H1 (cell line): ENCODE measurements at regions not wholly inside any gene's neighbourhood (a gene's known extent, or its start where the extent isn't known, plus 50 kb on each side); places are given as distances from the start of the nearest gene placed in this dataset.

Experiments
- CTCF ChIA-PET: fragments of 300-600 bp; sonication (Branson Sonifier 250); formaldehyde crosslinking; loops from one replicate; lab custom pipeline; 2021; ENCODE audit not compliant: partially characterized antibody; lab: Charles Lee
- POLR2A ChIA-PET: fragments of 300-600 bp; sonication (Branson Sonifier 250); formaldehyde crosslinking; loops from one replicate; lab custom pipeline; 2021; ENCODE audit warnings: inconsistent platforms; ENCODE audit not compliant: partially characterized antibody; lab: Charles Lee
- DNase-seq, 2 experiments: peaks; one replicate each; pipeline versions ENCODE4 v3.0.0 to v3.0.0-alpha.2; 2010 to 2022; ENCODE audit warnings: low spot score in 2 of 2, low read depth in 1 of 2, mixed read lengths in 1 of 2
- FAIRE-seq: peaks from 2 replicates; lab custom pipeline; 2011; peaks lifted over from hg19 to GRCh38; lab: Jason Lieb, UNC
- H2AFZ ChIP-seq: 2 replicates; pipeline ENCODE4 v1.8.1; 2012; ENCODE audit warnings: low read length, inconsistent platforms
- H2AK5ac ChIP-seq: 2 replicates; pipeline ENCODE4 v1.6.1; 2013; ENCODE audit warnings: low read depth, low read length
- H2BK120ac ChIP-seq: replicated peaks from 2 replicates; pipeline ENCODE3; 2013; ENCODE audit warnings: low read depth, low read length, inconsistent platforms
- H2BK12ac ChIP-seq: 2 replicates; pipeline ENCODE4 v1.6.1; 2013; ENCODE audit warnings: low read depth, low read length
- H2BK15ac ChIP-seq: 2 replicates; pipeline ENCODE4 v1.6.1; 2013; ENCODE audit warnings: low read length
- H2BK20ac ChIP-seq: 2 replicates; pipeline ENCODE4 v1.6.1; 2013; ENCODE audit warnings: low read length
- H2BK5ac ChIP-seq: 2 replicates; pipeline ENCODE4 v1.6.1; 2013; ENCODE audit warnings: low read depth, low read length
- H3K14ac ChIP-seq: 2 replicates; pipeline ENCODE4 v1.6.1; 2013; ENCODE audit warnings: inconsistent platforms; ENCODE audit not compliant: insufficient read length
- H3K18ac ChIP-seq: 2 replicates; pipeline ENCODE4 v1.6.1; 2013; ENCODE audit warnings: low read length; ENCODE audit errors: extremely low read depth
- H3K23ac ChIP-seq: 2 replicates; pipeline ENCODE4 v1.6.1; 2013; ENCODE audit warnings: inconsistent platforms; ENCODE audit not compliant: insufficient read length
- H3K23me2 ChIP-seq: 2 replicates; pipeline ENCODE4 v1.6.1; 2013; ENCODE audit warnings: low read depth, low read length
- H3K27ac ChIP-seq: 2 replicates; pipeline ENCODE4 v1.6.1; 2011; ENCODE audit warnings: low read depth, low read length, inconsistent platforms
- H3K27me3 ChIP-seq, 4 experiments: replicated peaks in 1 of 4; 1 replicate in 1 of 4; 2 replicates in 3 of 4; pipeline versions ENCODE4 v1.6.1 to v1.8.1; 2011 to 2013; ENCODE audit warnings: low read length in 3 of 4, mild to moderate bottlenecking in 3 of 4, inconsistent platforms in 2 of 4, mixed read lengths in 2 of 4, moderate library complexity in 1 of 4; ENCODE audit not compliant: control insufficient read depth in 3 of 4, insufficient read depth in 3 of 4; ENCODE audit errors: extremely low read depth in 1 of 4
- H3K36me3 ChIP-seq, 4 experiments: 2 replicates each; pipeline versions ENCODE4 v1.6.1 to v1.8.1; 2011 to 2013; ENCODE audit warnings: mild to moderate bottlenecking in 4 of 4, low read length in 3 of 4, moderate library complexity in 2 of 4, control low read depth in 1 of 4, inconsistent platforms in 1 of 4; ENCODE audit not compliant: insufficient read depth in 4 of 4, control insufficient read depth in 2 of 4
- H3K4ac ChIP-seq: replicated peaks from 2 replicates; pipeline ENCODE3; 2013; ENCODE audit warnings: low read length, low read depth, mixed read lengths, inconsistent platforms; ENCODE audit not compliant: insufficient read length
- H3K4me1 ChIP-seq, 4 experiments: replicated peaks in 1 of 4; 1 replicate in 1 of 4; 2 replicates in 3 of 4; pipeline versions ENCODE4 v1.6.1 to v1.8.1; 2011 to 2013; ENCODE audit warnings: low read length in 3 of 4, inconsistent platforms in 2 of 4, mixed read lengths in 1 of 4; ENCODE audit not compliant: insufficient read depth in 4 of 4, control insufficient read depth in 3 of 4
- H3K4me2 ChIP-seq, 2 experiments: 2 replicates each; pipeline versions ENCODE4 v1.6.1 to v1.8.1; 2011 to 2013; ENCODE audit warnings: low read depth in 2 of 2, low read length in 2 of 2, control low read depth in 1 of 2, inconsistent platforms in 1 of 2, mild to moderate bottlenecking in 1 of 2; ENCODE audit not compliant: insufficient read depth in 1 of 2
- H3K4me3 ChIP-seq, 4 experiments: fragments of 200-600, 300-600 bp in 1 of 4; sonication (generic), shearing (Covaris generic), sonication (Bioruptor Twin) in 1 of 4; 2 replicates each; pipeline versions ENCODE4 v1.5.1 to v1.8.1; 2011 to 2016; ENCODE audit warnings: low read length in 4 of 4, low read depth in 3 of 4, control low read depth in 2 of 4, inconsistent platforms in 2 of 4, mild to moderate bottlenecking in 2 of 4, mixed read lengths in 1 of 4, moderate library complexity in 1 of 4; ENCODE audit not compliant: insufficient read depth in 2 of 4; ENCODE audit errors: extremely low read depth in 1 of 4
- H3K56ac ChIP-seq: replicated peaks from 2 replicates; pipeline ENCODE3; 2013; ENCODE audit warnings: low read depth, mild to moderate bottlenecking, mixed read lengths, low read length, inconsistent platforms; ENCODE audit not compliant: insufficient read length
- H3K79me1 ChIP-seq: 2 replicates; pipeline ENCODE4 v1.6.1; 2013; ENCODE audit warnings: low read depth, low read length, control low read depth
- H3K79me2 ChIP-seq, 2 experiments: 2 replicates each; pipeline versions ENCODE4 v1.6.1 to v1.8.1; 2012 to 2013; ENCODE audit warnings: low read length in 2 of 2, mild to moderate bottlenecking in 2 of 2, inconsistent platforms in 1 of 2; ENCODE audit not compliant: insufficient read depth in 2 of 2, control insufficient read depth in 1 of 2
- H3K9ac ChIP-seq, 4 experiments: replicated peaks in 1 of 4; 1 replicate in 1 of 4; 2 replicates in 3 of 4; pipeline versions ENCODE4 v1.6.1 to v1.8.1; 2011 to 2013; ENCODE audit warnings: low read depth in 3 of 4, low read length in 3 of 4, control low read depth in 2 of 4, mild to moderate bottlenecking in 2 of 4, moderate library complexity in 2 of 4, inconsistent platforms in 1 of 4; ENCODE audit errors: extremely low read depth in 1 of 4
- H3K9me3 ChIP-seq, 2 experiments: 2 replicates each; pipeline versions ENCODE4 v1.6.1 to v1.8.1; 2012 to 2013; ENCODE audit warnings: mild to moderate bottlenecking in 2 of 2, moderate library complexity in 2 of 2, control low read depth in 1 of 2, inconsistent platforms in 1 of 2, low read depth in 1 of 2, low read length in 1 of 2, mixed read lengths in 1 of 2; ENCODE audit not compliant: insufficient read depth in 2 of 2
- H4K20me1 ChIP-seq, 2 experiments: replicated peaks in 1 of 2; 2 replicates each; pipeline versions ENCODE3 to v1.8.1; 2011 to 2013; ENCODE audit warnings: inconsistent platforms in 2 of 2, low read length in 2 of 2, mild to moderate bottlenecking in 1 of 2; ENCODE audit not compliant: insufficient read depth in 2 of 2, control insufficient read depth in 1 of 2
- H4K5ac ChIP-seq: 2 replicates; pipeline ENCODE4 v1.6.1; 2013; ENCODE audit warnings: low read length, low read depth, mixed read lengths, inconsistent platforms; ENCODE audit not compliant: insufficient read length
- H4K8ac ChIP-seq: 2 replicates; pipeline ENCODE4 v1.8.0; 2013; ENCODE audit warnings: mild to moderate bottlenecking, moderate library complexity, low read length, inconsistent platforms; ENCODE audit not compliant: insufficient read depth; ENCODE audit errors: extremely low read depth
- H4K91ac ChIP-seq: replicated peaks from 2 replicates; pipeline ENCODE3; 2013; ENCODE audit warnings: low read length, mixed read lengths, inconsistent platforms; ENCODE audit not compliant: insufficient read length
- BCL11A ChIP-seq, 2 experiments: IDR thresholded peaks; one replicate each; pipeline ENCODE4 v1.6.1; 2011; ENCODE audit warnings: low read depth in 2 of 2, low read length in 2 of 2, mild to moderate bottlenecking in 2 of 2
- WGBS, 2 experiments: shearing (Covaris generic) in 1 of 2; methylation state at CpG; one replicate each; pipeline versions ENCODE4 v1.1.6 to v1.1.7; 2013 to 2015; ENCODE audit warnings: low lambda C conversion rate in 2 of 2, mixed read lengths in 2 of 2, inconsistent platforms in 1 of 2, low coverage in 1 of 2, missing lambda C conversion rate in 1 of 2; ENCODE audit not compliant: insufficient replicate concordance in 2 of 2, insufficient coverage in 1 of 2, insufficient read length in 1 of 2; ENCODE audit errors: extremely low coverage in 1 of 2, missing lambda C conversion rate in 1 of 2; 5-methylcytosine and 5-hydroxymethylcytosine counted together

DNA sequence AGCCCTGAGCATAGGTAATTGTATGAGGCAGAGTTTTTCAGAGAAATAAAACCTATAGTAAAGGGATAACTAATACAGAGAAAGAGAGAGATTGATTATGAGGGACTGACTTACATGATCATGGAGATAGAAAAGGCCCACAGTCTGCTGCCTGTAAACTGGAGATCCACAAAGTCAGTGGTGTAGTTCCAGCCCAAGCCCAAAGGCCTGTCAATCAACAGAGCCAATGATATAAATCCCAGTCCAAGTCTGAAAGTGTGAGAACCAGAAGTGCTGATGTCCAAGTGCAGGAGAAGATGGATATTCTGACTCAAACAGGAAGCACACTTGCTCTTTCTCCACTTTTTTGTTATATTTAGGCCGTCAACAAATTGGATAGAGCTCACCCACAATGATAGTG is 340.1 kb upstream of the RGS18 start:
- Histone ChIP-seq H3K4me1 (no peaks in the 10 kb centered on the region), H4K5ac (no peak overlapping the region), H3K14ac (no peak overlapping the region), H2AK5ac (no peak overlapping the region), H3K23me2 (no peaks in the 10 kb centered on the region), H3K18ac (no peak overlapping the region), H3K9ac (no peak overlapping the region), H2BK20ac (no peak overlapping the region), H2BK12ac (no peak overlapping the region), H2BK5ac (no peak overlapping the region), H3K9me3 (peaks cover 3 to 8% of the 10 kb centered on the region in 2 experiments; a peak in 1 of 4 replicates), H3K27ac (no peak overlapping the region), H3K36me3 (no peaks in the 10 kb centered on the region), H3K79me2 (no peaks in the 10 kb centered on the region), H3K23ac (no peak overlapping the region), H4K20me1 (no peaks in the 10 kb centered on the region), H3K4ac (no peak overlapping the region), H2BK15ac (no peak overlapping the region), H3K79me1 (no peaks in the 10 kb centered on the region), H2AFZ (no peak overlapping the region), H4K91ac (no peak overlapping the region), H3K27me3 (no peaks in the 10 kb centered on the region), H3K4me3 (no peak overlapping the region), H4K8ac (no peak overlapping the region), H3K4me2 (no peak overlapping the region), H2BK120ac (no peak overlapping the region), H3K56ac (no peak overlapping the region)
- ChIA-PET CTCF (interaction anchor here (1.1 kb wide), 1 partner anchor 11 kb away, joined by 3 read pairs; no protein-coding TSS in a partner anchor), POLR2A (no interaction called here)
- WGBS, 2 experiments: 95% methylated on average over 1 of the region's 1 CpG; no CpG with 5 or more reads in 1 of the 2 experiments
- no peak for FAIRE-seq
- TF ChIP-seq BCL11A (IDR thresholded peaks at IDR 0.05; ENCODE audit: low read depth in 2 of 2, low read length in 2 of 2): no peak
- no peak for DNase-seq
